PC-9 (cell line): ENCODE measurements at regions not wholly inside any gene's neighbourhood (a gene's known extent, or its start where the extent isn't known, plus 50 kb on each side); places are given as distances from the start of the nearest gene placed in this dataset.
A peak's percentile ranks its signal among the peaks of the same experiment; 100 is the strongest.

Experiments
- BruUV-seq: library from RNA; stranded (reverse); fragments of 400-500 nt; replicated peaks from 2 replicates; lab custom pipeline; 2021; lab: Mats Ljungman, UMichigan
- CTCF ChIA-PET: fragments of 300-600 bp; sonication (Branson Sonifier 250); formaldehyde crosslinking; loops from one replicate; lab custom pipeline; 2022; ENCODE audit warnings: antibody characterized with exemption; lab: Charles Lee
- POLR2A ChIA-PET: fragments of 300-600 bp; sonication (Branson Sonifier 250); formaldehyde crosslinking; loops from one replicate; lab custom pipeline; 2022; ENCODE audit warnings: antibody characterized with exemption; ENCODE audit not compliant: unreplicated experiment; lab: Charles Lee
- DNase-seq, 2 experiments: peaks; one replicate each; pipeline versions ENCODE4 v3.0.0 to v3.0.0-alpha.2; 2015 to 2022; ENCODE audit warnings: mixed read lengths in 1 of 2
- H2AFZ ChIP-seq: fragments of 200-600 bp; sonication (generic); 2 replicates; pipeline ENCODE4 v1.8.1; 2017; ENCODE audit warnings: antibody characterized with exemption
- H3F3A ChIP-seq: fragments of 200-600 bp; sonication (generic); 2 replicates; pipeline ENCODE4 v1.8.1; 2017; ENCODE audit warnings: antibody characterized with exemption, mild to moderate bottlenecking, low read depth; ENCODE audit not compliant: insufficient read depth
- H3K27ac ChIP-seq: fragments of 200-600 bp; sonication (generic); 2 replicates; pipeline ENCODE4 v1.6.1; 2016; ENCODE audit warnings: mixed run types
- H3K27me3 ChIP-seq: fragments of 200-600 bp; sonication (generic); 2 replicates; pipeline ENCODE4 v1.6.1; 2016; ENCODE audit warnings: low read depth, mixed run types; ENCODE audit not compliant: insufficient read depth
- H3K36me3 ChIP-seq: fragments of 200-600 bp; sonication (generic); 2 replicates; pipeline ENCODE4 v1.6.1; 2016; ENCODE audit warnings: low read depth, mixed run types
- H3K4me1 ChIP-seq: fragments of 200-600 bp; sonication (generic); replicated peaks from 2 replicates; pipeline ENCODE4 v1.6.1; 2016; ENCODE audit warnings: mixed run types; ENCODE audit not compliant: insufficient read depth
- H3K4me2 ChIP-seq: fragments of 200-600 bp; sonication (generic); 2 replicates; pipeline ENCODE4 v1.6.1; 2017; ENCODE audit warnings: mixed run types
- H3K4me3 ChIP-seq: fragments of 200-600 bp; sonication (generic); 2 replicates; pipeline ENCODE4 v1.6.1; 2016; ENCODE audit warnings: mixed run types
- H3K79me2 ChIP-seq: fragments of 200-600 bp; sonication (generic); 2 replicates; pipeline ENCODE4 v1.6.1; 2017; ENCODE audit warnings: low read depth, mixed run types
- H3K9me2 ChIP-seq: fragments of 200-600 bp; sonication (generic); 2 replicates; pipeline ENCODE4 v1.8.1; 2017; ENCODE audit warnings: mild to moderate bottlenecking; ENCODE audit not compliant: insufficient read depth
- H3K9me3 ChIP-seq: fragments of 200-600 bp; sonication (generic); 2 replicates; pipeline ENCODE4 v1.8.1; 2016; ENCODE audit warnings: low read depth; ENCODE audit not compliant: insufficient read depth
- H4K20me1 ChIP-seq: fragments of 200-600 bp; sonication (generic); 2 replicates; pipeline ENCODE4 v1.8.1; 2017; ENCODE audit not compliant: insufficient read depth
- EZH2 ChIP-seq: fragments of 200-600 bp; sonication (generic); IDR thresholded peaks from 2 replicates; pipeline ENCODE4 v1.8.0; 2017; ENCODE audit warnings: antibody characterized with exemption, low read depth
- intact Hi-C: fragments of 100-400 bp; cut with micrococcal nuclease; formaldehyde crosslinking; loops from one replicate; pipeline ENCODE4 v1.10.0; 2022; ENCODE audit not compliant: unreplicated experiment
- TF ChIP-seq, protein P1 (sequence below): fragments of 200-600 bp; sonication (generic); conservative IDR thresholded peaks from 2 replicates; pipeline ENCODE4 v1.6.1; 2017; ENCODE audit warnings: mixed run types, antibody characterized with exemption, mild to moderate bottlenecking, moderate library complexity

DNA sequence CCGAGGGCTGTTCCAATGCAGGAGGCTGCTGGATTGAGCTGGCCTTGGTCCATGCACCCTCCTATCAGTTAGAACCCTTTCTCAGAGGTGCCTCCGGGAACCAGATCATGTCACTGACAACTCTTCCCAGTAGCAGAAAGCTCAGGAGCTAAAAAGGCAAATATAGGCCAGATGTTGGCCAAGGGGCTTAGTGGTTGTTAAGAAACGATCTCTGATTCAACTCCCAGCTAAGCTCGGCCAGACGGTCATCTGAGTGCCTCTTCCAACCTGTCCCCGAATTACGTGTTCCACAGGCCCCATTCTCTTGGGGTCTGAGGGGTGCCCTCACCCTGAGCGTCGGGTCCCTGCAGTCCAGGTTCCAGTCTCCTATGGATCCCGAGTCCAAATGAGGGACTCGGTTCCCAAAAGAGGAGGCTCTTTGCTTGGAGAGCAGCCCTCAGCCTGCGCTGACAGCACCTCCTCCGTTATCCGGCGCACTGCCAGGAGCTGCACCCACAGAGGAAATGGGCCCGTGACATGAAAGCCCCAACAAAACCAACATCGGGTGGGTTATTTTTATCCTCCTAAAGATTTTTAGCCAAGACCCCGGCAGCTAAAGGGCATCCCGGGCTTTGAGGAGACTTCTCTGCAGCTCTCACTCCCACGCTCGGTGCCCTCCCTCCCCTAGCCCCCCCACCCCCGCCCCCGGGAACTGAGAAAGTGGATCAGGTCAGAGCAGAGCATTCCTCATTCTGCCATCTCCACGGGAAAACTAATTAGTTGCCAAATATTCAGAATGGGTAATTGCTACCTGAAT is 106.6 kb upstream of the ID2 start:
- no peak overlapping the region for H3K4me3 ChIP-seq
- CTCF ChIA-PET = no interaction called here
- TF ChIP-seq, protein P1, sequence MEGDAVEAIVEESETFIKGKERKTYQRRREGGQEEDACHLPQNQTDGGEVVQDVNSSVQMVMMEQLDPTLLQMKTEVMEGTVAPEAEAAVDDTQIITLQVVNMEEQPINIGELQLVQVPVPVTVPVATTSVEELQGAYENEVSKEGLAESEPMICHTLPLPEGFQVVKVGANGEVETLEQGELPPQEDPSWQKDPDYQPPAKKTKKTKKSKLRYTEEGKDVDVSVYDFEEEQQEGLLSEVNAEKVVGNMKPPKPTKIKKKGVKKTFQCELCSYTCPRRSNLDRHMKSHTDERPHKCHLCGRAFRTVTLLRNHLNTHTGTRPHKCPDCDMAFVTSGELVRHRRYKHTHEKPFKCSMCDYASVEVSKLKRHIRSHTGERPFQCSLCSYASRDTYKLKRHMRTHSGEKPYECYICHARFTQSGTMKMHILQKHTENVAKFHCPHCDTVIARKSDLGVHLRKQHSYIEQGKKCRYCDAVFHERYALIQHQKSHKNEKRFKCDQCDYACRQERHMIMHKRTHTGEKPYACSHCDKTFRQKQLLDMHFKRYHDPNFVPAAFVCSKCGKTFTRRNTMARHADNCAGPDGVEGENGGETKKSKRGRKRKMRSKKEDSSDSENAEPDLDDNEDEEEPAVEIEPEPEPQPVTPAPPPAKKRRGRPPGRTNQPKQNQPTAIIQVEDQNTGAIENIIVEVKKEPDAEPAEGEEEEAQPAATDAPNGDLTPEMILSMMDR = no peak
- no peak for TF ChIP-seq EZH2
- no peaks in the 10 kb centered on the region for H3K9me2 ChIP-seq
- DNase-seq = no peak
- no peak overlapping the region for H3K4me2 ChIP-seq
- POLR2A ChIA-PET = no interaction called here
- H3K79me2 ChIP-seq = no peaks in the 10 kb centered on the region
- no peak overlapping the region for H2AFZ ChIP-seq
- H3K4me1 ChIP-seq = no peaks in the 10 kb centered on the region
- no peaks in the 10 kb centered on the region; the same call in 1 of the 2 replicates for H4K20me1 ChIP-seq
- peaks cover 99% of the 10 kb centered on the region for H3K27me3 ChIP-seq
- BruUV-seq = no TSS peak
- intact Hi-C loops = no loop called here
- H3K27ac ChIP-seq = no peak overlapping the region
- no peaks in the 10 kb centered on the region for H3K9me3 ChIP-seq
- no peaks in the 10 kb centered on the region for H3F3A ChIP-seq
- H3K36me3 ChIP-seq = no peaks in the 10 kb centered on the region

GRCh38 chr2:8575834-8576423 is 105.9 kb upstream of the ID2 start:
- intact Hi-C loops = no loop called here
- peak in 1 of 2 experiments; percentile 10 for DNase-seq
- no peaks in the 10 kb centered on the region for H3K9me2 ChIP-seq
- no peak overlapping the region for H2AFZ ChIP-seq
- TF ChIP-seq, protein P1 = no peak
- no peak for TF ChIP-seq EZH2
- no peak overlapping the region for H3K4me2 ChIP-seq
- no peaks in the 10 kb centered on the region for H3K36me3 ChIP-seq
- no peaks in the 10 kb centered on the region for H3K9me3 ChIP-seq
- H3K4me3 ChIP-seq = no peak overlapping the region
- H3K79me2 ChIP-seq = no peaks in the 10 kb centered on the region
- no peaks in the 10 kb centered on the region for H3K4me1 ChIP-seq
- no peak overlapping the region for H3K27ac ChIP-seq
- POLR2A ChIA-PET = no interaction called here
- BruUV-seq = no TSS peak
- peaks cover 99% of the 10 kb centered on the region for H3K27me3 ChIP-seq
- CTCF ChIA-PET = no interaction called here
- H4K20me1 ChIP-seq = no peaks in the 10 kb centered on the region; the same call in 1 of the 2 replicates
- H3F3A ChIP-seq = no peaks in the 10 kb centered on the region

- no peaks in the 10 kb centered on the region; the same call in 1 of the 2 replicates for H4K20me1 ChIP-seq
- no peaks in the 10 kb centered on the region for H3K36me3 ChIP-seq
- H3K4me1 ChIP-seq = no peaks in the 10 kb centered on the region
- no peak for TF ChIP-seq EZH2
- TF ChIP-seq, protein P1 = no peak
- no peak overlapping the region for H3K4me2 ChIP-seq
- H3K9me2 ChIP-seq = no peaks in the 10 kb centered on the region
- CTCF ChIA-PET = no interaction called here
- H3K27ac ChIP-seq = no peak overlapping the region
- POLR2A ChIA-PET = no interaction called here
- H3F3A ChIP-seq = no peaks in the 10 kb centered on the region
- DNase-seq = peak in 1 of 2 experiments; percentile 13
- H3K9me3 ChIP-seq = no peaks in the 10 kb centered on the region
- H3K27me3 ChIP-seq = peaks cover 99% of the 10 kb centered on the region
- H3K4me3 ChIP-seq = no peak overlapping the region
- H2AFZ ChIP-seq = no peak overlapping the region
- BruUV-seq = no TSS peak
- intact Hi-C loops = no loop called here
- H3K79me2 ChIP-seq = no peaks in the 10 kb centered on the region
Observed at GRCh38 chr2:8576525-8577167, 105.2 kb upstream of the ID2 start.
